Body of pancreas (tissue), 4 donors: ENCODE measurements at regions not wholly inside any gene's neighbourhood (a gene's known extent, or its start where the extent isn't known, plus 50 kb on each side); places are given as distances from the start of the nearest gene placed in this dataset.

Source experiments
- ATAC-seq: fragments of 150-250 bp; one replicate; pipeline ENCODE4 v1.9.1; 2016
- DNase-seq, 4 donors: peaks; one replicate each; pipeline ENCODE4 v3.0.0-alpha.2; 2019
- H3K27ac ChIP-seq, 4 donors: fragments of 200-600 bp; sonication (generic); 1 replicate in 3 of 4; 2 replicates in 1 of 4; pipeline versions ENCODE4 v1.5.1 to v1.6.1; 2016 to 2019; ENCODE audit warnings: mild to moderate bottlenecking in 1 of 4, mixed read lengths in 1 of 4, moderate library complexity in 1 of 4
- H3K27me3 ChIP-seq, 2 donors: fragments of 200-600 bp; sonication (generic); one replicate each; pipeline ENCODE4 v1.6.0; 2016; ENCODE audit warnings: mild to moderate bottlenecking in 1 of 2
- H3K36me3 ChIP-seq, 2 donors: fragments of 200-600 bp; sonication (generic); replicated peaks in 1 of 2; 2 replicates each; pipeline ENCODE4 v1.5.1; 2016; ENCODE audit warnings: low read depth in 2 of 2; ENCODE audit not compliant: insufficient read depth in 1 of 2
- H3K4me1 ChIP-seq: fragments of 200-600 bp; sonication (generic); one replicate; pipeline ENCODE4 v1.6.0; 2016
- H3K4me3 ChIP-seq, 2 donors: fragments of 200-600 bp; sonication (generic); 1 replicate in 1 of 2; 2 replicates in 1 of 2; pipeline ENCODE4 v1.5.1; 2016 to 2019
- H3K9me3 ChIP-seq, 3 donors: fragments of 200-600 bp; sonication (generic); 1 replicate in 2 of 3; 2 replicates in 1 of 3; pipeline ENCODE4 v1.5.1; 2016
- CTCF ChIP-seq, 7 experiments: fragments of 450-650 bp in 4 of 7; fragments of 200-600 bp in 3 of 7; sonication (generic) in 3 of 7; IDR thresholded peaks; one replicate each; pipeline ENCODE4 v1.5.1; 2016 to 2019; ENCODE audit warnings: antibody characterized with exemption in 7 of 7
- POLR2A ChIP-seq, 3 donors: fragments of 450-650 bp; IDR thresholded peaks; one replicate each; pipeline ENCODE4 v1.6.1; 2016; ENCODE audit warnings: antibody characterized with exemption in 3 of 3, mild to moderate bottlenecking in 2 of 3
- WGBS, 2 donors: methylation state at CpG; one replicate each; pipeline ENCODE4 v1.1.5; 2017; 5-methylcytosine and 5-hydroxymethylcytosine counted together
- intact Hi-C: fragments of 100-400 bp; cut with DNase I; formaldehyde crosslinking; loops from one replicate; pipeline ENCODE4 v1.15.1; 2023

- intact Hi-C loops, result no loop called here
- Histone ChIP-seq H3K27me3 (no peaks in the 10 kb centered on the region), H3K9me3 (no peaks in the 10 kb centered on the region), H3K4me1 (no peaks in the 10 kb centered on the region), H3K4me3 (no peak overlapping the region), H3K27ac (no peak overlapping the region), H3K36me3 (no peaks in the 10 kb centered on the region)
- ATAC-seq (no peak), DNase-seq (no peak)
- TF ChIP-seq POLR2A (IDR thresholded peaks at IDR 0.05), result no peak
- no peak for TF ChIP-seq CTCF (IDR thresholded peaks at IDR 0.05)
Measured at GRCh38 chr12:18008642-18009041, 81.4 kb downstream of the RERGL start.

- intact Hi-C loops, result no loop called here
- DNase-seq, result no peak
- WGBS, 2 donors, result 35 to 45% methylated on average over 2 of the region's 2 CpGs
- H3K4me3 ChIP-seq, result no peak overlapping the region
- no peaks in the 10 kb centered on the region for H3K4me1 ChIP-seq
- no peaks in the 10 kb centered on the region for H3K36me3 ChIP-seq
- ATAC-seq, result no peak
- peaks cover 0 to 12% (median 0%) of the 10 kb centered on the region in 3 donors for H3K9me3 ChIP-seq
- H3K27ac ChIP-seq, result no peak overlapping the region
- TF ChIP-seq CTCF (IDR thresholded peaks at IDR 0.05), result no peak
- H3K27me3 ChIP-seq, result no peaks in the 10 kb centered on the region
Measured at GRCh38 chr12:17999174-17999801, 90.7 kb downstream of the RERGL start.

GRCh38 chr12:17992002-17992656 is 97.9 kb downstream of the RERGL start:
- ATAC-seq (peak; percentile 45), DNase-seq (peak in 2 of 4 donors; percentile 9 to 14)
- Histone ChIP-seq H3K27me3 (no peaks in the 10 kb centered on the region), H3K9me3 (no peaks in the 10 kb centered on the region), H3K4me1 (no peaks in the 10 kb centered on the region), H3K27ac (no peak overlapping the region), H3K36me3 (no peaks in the 10 kb centered on the region), H3K4me3 (no peak overlapping the region)
- WGBS, 2 donors, result 25 to 27% methylated on average over 6 of the region's 6 CpGs
- intact Hi-C loops, result no loop called here
- no peak for TF ChIP-seq POLR2A (IDR thresholded peaks at IDR 0.05)
- peak; percentile 12 to 58 (median 43) for TF ChIP-seq CTCF (IDR thresholded peaks at IDR 0.05)

- intact Hi-C loops, result no loop called here
- H3K27me3 ChIP-seq, result no peaks in the 10 kb centered on the region
- H3K4me1 ChIP-seq, result no peaks in the 10 kb centered on the region
- no peak for TF ChIP-seq POLR2A (IDR thresholded peaks at IDR 0.05)
- TF ChIP-seq CTCF (IDR thresholded peaks at IDR 0.05), result no peak
- H3K4me3 ChIP-seq, result no peak overlapping the region
- ATAC-seq, result no peak
- H3K36me3 ChIP-seq, result no peaks in the 10 kb centered on the region
- H3K9me3 ChIP-seq, result no peaks in the 10 kb centered on the region
- 28 to 43% methylated on average over 3 of the region's 3 CpGs for WGBS, 2 donors
- H3K27ac ChIP-seq, result no peak overlapping the region
- DNase-seq, result no peak
Measured at GRCh38 chr12:17982556-17982955, 107.4 kb downstream of the RERGL start.

GRCh38 chr12:17976202-17976601 is 113.8 kb downstream of the RERGL start:
- no peak overlapping the region for H3K27ac ChIP-seq
- H3K4me3 ChIP-seq, result no peak overlapping the region
- no peaks in the 10 kb centered on the region for H3K4me1 ChIP-seq
- WGBS, 2 donors, result 42 to 48% methylated on average over 5 of the region's 5 CpGs
- no peaks in the 10 kb centered on the region for H3K36me3 ChIP-seq
- no peak for TF ChIP-seq CTCF (IDR thresholded peaks at IDR 0.05)
- intact Hi-C loops, result no loop called here
- DNase-seq, result no peak
- no peaks in the 10 kb centered on the region for H3K27me3 ChIP-seq
- no peak for ATAC-seq
- H3K9me3 ChIP-seq, result no peaks in the 10 kb centered on the region
